Tibial artery (tissue), 4 donors: ENCODE measurements at regions not wholly inside any gene's neighbourhood (a gene's known extent, or its start where the extent isn't known, plus 50 kb on each side); places are given as distances from the start of the nearest gene placed in this dataset.
"Not testable (repeated sequence)": the region's sequence is repeated elsewhere in the genome, so short reads cannot be mapped to it uniquely, and the experiment has no call there.

ENCODE experiments used
- DNase-seq, 2 donors: peaks; one replicate each; pipeline ENCODE4 v3.0.0-alpha.2; 2019
- H3K27ac ChIP-seq, 2 donors: fragments of 200-600 bp; sonication (generic) in 1 of 2; 1 replicate in 1 of 2; 2 replicates in 1 of 2; pipeline ENCODE4 v1.5.1; 2018 to 2019; ENCODE audit warnings: mild to moderate bottlenecking in 1 of 2
- H3K27me3 ChIP-seq, 2 donors: fragments of 200-600 bp; sonication (generic) in 1 of 2; one replicate each; pipeline versions ENCODE4 v1.5.1 to v1.6.0; 2016 to 2019
- H3K36me3 ChIP-seq, 3 donors: fragments of 200-600 bp; sonication (generic) in 2 of 3; one replicate each; pipeline ENCODE4 v1.5.1; 2016 to 2019; ENCODE audit warnings: mild to moderate bottlenecking in 2 of 3
- H3K4me1 ChIP-seq, 4 donors: fragments of 200-600 bp; sonication (generic) in 2 of 4; 1 replicate in 3 of 4; 2 replicates in 1 of 4; pipeline ENCODE4 v1.5.1; 2016 to 2019
- H3K4me3 ChIP-seq, 2 donors: fragments of 200-600 bp; sonication (generic) in 1 of 2; 1 replicate in 1 of 2; 2 replicates in 1 of 2; pipeline ENCODE4 v1.5.1; 2018 to 2019; ENCODE audit warnings: mild to moderate bottlenecking in 2 of 2
- H3K9me3 ChIP-seq, 3 donors: fragments of 200-600 bp; sonication (generic) in 1 of 3; one replicate each; pipeline ENCODE4 v1.5.1; 2016 to 2019
- CTCF ChIP-seq, 2 experiments: fragments of 200-600 bp in 1 of 2; fragments of 450-650 bp in 1 of 2; IDR thresholded peaks; one replicate each; pipeline ENCODE4 v1.5.1; 2017 to 2019; ENCODE audit warnings: antibody characterized with exemption in 2 of 2, mild to moderate bottlenecking in 1 of 2, moderate library complexity in 1 of 2
- intact Hi-C: fragments of 100-400 bp; cut with DNase I; formaldehyde crosslinking; loops from one replicate; pipeline ENCODE4 v1.15.0; 2023; ENCODE audit warnings: low total_unique reads

GRCh38 chr9:32177396-32177795 lies 207.0 kb upstream of the ACO1 start:
- H3K27ac ChIP-seq = no peak overlapping the region
- intact Hi-C loops = no loop called here
- no peaks in the 10 kb centered on the region for H3K4me1 ChIP-seq
- H3K9me3 ChIP-seq = no peaks in the 10 kb centered on the region
- H3K36me3 ChIP-seq = no peaks in the 10 kb centered on the region
- no peak for DNase-seq
- H3K4me3 ChIP-seq = no peak overlapping the region
- no peaks in the 10 kb centered on the region for H3K27me3 ChIP-seq
- no peak for TF ChIP-seq CTCF (IDR thresholded peaks at IDR 0.05)

GRCh38 chr9:32180597-32180996 lies 203.8 kb upstream of the ACO1 start:
- Histone ChIP-seq H3K4me3 (no peak overlapping the region), H3K4me1 (no peaks in the 10 kb centered on the region), H3K36me3 (no peaks in the 10 kb centered on the region), H3K9me3 (no peaks in the 10 kb centered on the region), H3K27ac (no peak overlapping the region), H3K27me3 (no peaks in the 10 kb centered on the region)
- intact Hi-C loops = no loop called here
- TF ChIP-seq CTCF (IDR thresholded peaks at IDR 0.05) = no peak
- no peak for DNase-seq

- Histone ChIP-seq H3K27me3 (no peaks in the 10 kb centered on the region), H3K9me3 (peaks cover 0 to under 1% (median 0%) of the 10 kb centered on the region in 3 donors), H3K27ac (no peak overlapping the region), H3K4me1 (no peaks in the 10 kb centered on the region), H3K36me3 (no peaks in the 10 kb centered on the region), H3K4me3 (no peak overlapping the region)
- intact Hi-C loops = no loop called here
- DNase-seq = no peak
- TF ChIP-seq CTCF (IDR thresholded peaks at IDR 0.05) = no peak
These were observed 184.2 kb upstream of the ACO1 start for GRCh38 chr9:32200241-32200640.

- TF ChIP-seq CTCF (IDR thresholded peaks at IDR 0.05) = no peak
- DNase-seq = no peak
- H3K27ac ChIP-seq = no peak overlapping the region
- H3K4me1 ChIP-seq = no peaks in the 10 kb centered on the region
- no peaks in the 10 kb centered on the region for H3K27me3 ChIP-seq
- H3K4me3 ChIP-seq = no peak overlapping the region
- H3K9me3 ChIP-seq = peaks cover 0 to 2% (median 0%) of the 10 kb centered on the region in 3 donors
- no peaks in the 10 kb centered on the region for H3K36me3 ChIP-seq
- intact Hi-C loops = no loop called here
These were observed 183.5 kb upstream of the ACO1 start for GRCh38 chr9:32200896-32201295.

- H3K27ac ChIP-seq, intact Hi-C loops, H3K27me3 ChIP-seq, H3K9me3 ChIP-seq, H3K36me3 ChIP-seq, DNase-seq, H3K4me1 ChIP-seq, H3K4me3 ChIP-seq: not testable (repeated sequence)
These were observed 175.3 kb upstream of the ACO1 start for GRCh38 chr9:32209164-32209563.

GRCh38 chr9:32218100-32218767 lies 166.2 kb upstream of the ACO1 start:
- Histone ChIP-seq H3K27ac (no peak overlapping the region), H3K4me1 (no peaks in the 10 kb centered on the region), H3K36me3 (no peaks in the 10 kb centered on the region), H3K27me3 (no peaks in the 10 kb centered on the region), H3K4me3 (no peak overlapping the region), H3K9me3 (no peaks in the 10 kb centered on the region)
- DNase-seq = no peak
- intact Hi-C loops = no loop called here
- no peak for TF ChIP-seq CTCF (IDR thresholded peaks at IDR 0.05)
